K562 (cell line): ENCODE measurements at regions not wholly inside any gene's neighbourhood (a gene's known extent, or its start where the extent isn't known, plus 50 kb on each side); places are given as distances from the start of the nearest gene placed in this dataset.

ENCODE experiments used
- ATAC-seq: fragments of 200-7000 bp; cut with Tn5 transposase; 3 replicates; pipeline ENCODE4 v1.9.1; 2020; ENCODE audit warnings: moderate library complexity
- BruUV-seq: library from RNA; stranded (reverse); fragments of 400-500 nt; replicated peaks from 2 replicates; lab custom pipeline; 2021; lab: Mats Ljungman, UMichigan
- CTCF ChIA-PET: fragments of 300-600 bp; formaldehyde crosslinking; extraction: SDS; loops from one replicate; lab custom pipeline; 2021; ENCODE audit warnings: low intra/inter-chr PET ratio; lab: Yijun Ruan, JAX
- POLR2A ChIA-PET: fragments of 300-600, 350-650 bp; sonication (Branson Sonifier 250); formaldehyde crosslinking; extraction: SDS; loops from one replicate; lab custom pipeline; 2021; ENCODE audit warnings: antibody characterized with exemption, inconsistent platforms; lab: Yijun Ruan, JAX
- DNase-seq, 4 experiments: peaks; one replicate each; pipeline versions ENCODE4 v3.0.0 to v3.0.0-alpha.2; 2011 to 2018; ENCODE audit warnings: low spot score in 3 of 4, mixed read lengths in 3 of 4; ENCODE audit errors: extremely low read depth in 1 of 4
- FAIRE-seq: peaks from 2 replicates; lab custom pipeline; 2011; peaks lifted over from hg19 to GRCh38; lab: Jason Lieb, UNC
- H2AFZ ChIP-seq: 2 replicates; pipeline ENCODE4 v1.6.0; 2011; ENCODE audit warnings: low read depth, low read length, control low read depth, inconsistent platforms
- H3K27ac ChIP-seq: fragments of 200-600 bp; 3 replicates; pipeline ENCODE4 v1.8.0; 2011; ENCODE audit warnings: low read depth, mild to moderate bottlenecking, control low read depth, inconsistent platforms, low read length, moderate library complexity, mixed read lengths; ENCODE audit errors: extremely low read depth
- H3K27me3 ChIP-seq, 2 experiments: fragments of 300-600 bp in 1 of 2; 2 replicates in 1 of 2; 3 replicates in 1 of 2; pipeline versions ENCODE4 v1.6.0 to v1.8.0; 2011; ENCODE audit warnings: inconsistent platforms in 2 of 2, low read length in 2 of 2, mild to moderate bottlenecking in 1 of 2, mixed read lengths in 1 of 2, moderate library complexity in 1 of 2; ENCODE audit not compliant: control insufficient read depth in 2 of 2, insufficient read depth in 2 of 2
- H3K36me3 ChIP-seq: fragments of 300-600 bp; 3 replicates; pipeline ENCODE4 v1.8.0; 2011; ENCODE audit warnings: mild to moderate bottlenecking, low read length, inconsistent platforms; ENCODE audit not compliant: control insufficient read depth, insufficient read depth
- H3K4me1 ChIP-seq, 2 experiments: fragments of 200-600 bp in 1 of 2; replicated peaks in 1 of 2; 2 replicates in 1 of 2; 3 replicates in 1 of 2; pipeline versions ENCODE4 v1.5.1 to v1.8.0; 2011; ENCODE audit warnings: inconsistent platforms in 2 of 2, low read length in 2 of 2, mild to moderate bottlenecking in 1 of 2, mixed read lengths in 1 of 2, moderate library complexity in 1 of 2; ENCODE audit not compliant: control insufficient read depth in 2 of 2, insufficient read depth in 2 of 2
- H3K4me2 ChIP-seq: 2 replicates; pipeline ENCODE4 v1.6.1; 2011; ENCODE audit warnings: low read length, control low read depth, inconsistent platforms, mixed read lengths; ENCODE audit not compliant: insufficient read depth
- H3K4me3 ChIP-seq: fragments of 200-600 bp; sonication (generic), shearing (Covaris generic); 2 replicates; pipeline ENCODE4 v1.5.1; 2016; ENCODE audit warnings: control low read depth, inconsistent platforms
- H3K79me2 ChIP-seq: fragments of 200-600 bp; 3 replicates; pipeline ENCODE4 v1.8.0; 2011; ENCODE audit warnings: low read length, inconsistent platforms; ENCODE audit not compliant: control insufficient read depth, insufficient read depth
- H3K9ac ChIP-seq, 2 experiments: 2 replicates each; pipeline versions ENCODE4 v1.6.0 to v1.6.1; 2011; ENCODE audit warnings: low read depth in 2 of 2, low read length in 2 of 2, control low read depth in 1 of 2, inconsistent platforms in 1 of 2, mild to moderate bottlenecking in 1 of 2, mixed read lengths in 1 of 2; ENCODE audit not compliant: insufficient read depth in 1 of 2
- H3K9me1 ChIP-seq: one replicate; pipeline ENCODE4 v1.6.0; 2011; ENCODE audit warnings: inconsistent platforms, mild to moderate bottlenecking, low read length, moderate library complexity; ENCODE audit not compliant: control insufficient read depth, insufficient read depth
- H3K9me3 ChIP-seq: replicated peaks from 2 replicates; pipeline ENCODE4 v1.5.1; 2011; ENCODE audit warnings: low read depth, low read length, inconsistent platforms; ENCODE audit not compliant: control insufficient read depth, insufficient read depth
- H4K20me1 ChIP-seq: replicated peaks from 2 replicates; pipeline ENCODE4 v1.6.1; 2011; ENCODE audit warnings: low read length, inconsistent platforms, mixed read lengths; ENCODE audit not compliant: control insufficient read depth, insufficient read depth
- DMBX1 ChIP-seq: fragments of 250-450 bp; sonication (Bioruptor Pico); IDR thresholded peaks from 2 replicates; pipeline ENCODE4 v1.8.0; 2022; ENCODE audit warnings: inconsistent platforms, mild to moderate bottlenecking, moderate library complexity, borderline replicate concordance
- FOXJ3 ChIP-seq: sonication (generic); formaldehyde crosslinking; IDR thresholded peaks from 2 replicates; pipeline ENCODE4 v1.4.0; 2020; ENCODE audit warnings: mild to moderate bottlenecking, missing genetic modification reagents
- HDGF ChIP-seq: fragments of 450-650 bp; IDR thresholded peaks from 2 replicates; pipeline ENCODE4 v1.6.1; 2016
- HMG20B ChIP-seq: fragments of 250-450 bp; sonication (Bioruptor Pico); IDR thresholded peaks from 2 replicates; pipeline ENCODE4 v1.5.0; 2021; ENCODE audit warnings: mild to moderate bottlenecking
- NFE2L1 ChIP-seq: fragments of 450-650 bp; IDR thresholded peaks from 2 replicates; pipeline ENCODE4 v1.6.1; 2016; ENCODE audit warnings: missing genetic modification characterization, low read depth, mild to moderate bottlenecking, missing compliant biosample characterization, moderate library complexity, borderline replicate concordance
- NR1H2 ChIP-seq: sonication (generic); formaldehyde crosslinking; IDR thresholded peaks from 2 replicates; pipeline ENCODE4 v1.4.0; 2020; ENCODE audit warnings: mild to moderate bottlenecking, missing genetic modification reagents
- RHOXF2B ChIP-seq: fragments of 250-450 bp; sonication (Bioruptor Pico); conservative IDR thresholded peaks from 2 replicates; pipeline ENCODE4 v1.5.1; 2021
- RREB1 ChIP-seq: fragments of 250-450 bp; sonication (Bioruptor Pico); IDR thresholded peaks from 2 replicates; pipeline ENCODE4 v1.4.0; 2020
- SIRT6 ChIP-seq: IDR thresholded peaks from one replicate; pipeline ENCODE4 v1.6.1; 2012; ENCODE audit warnings: low read depth, mild to moderate bottlenecking, control low read depth, inconsistent platforms, low read length, moderate library complexity
- TSC22D4 ChIP-seq: fragments of 450-650 bp; IDR thresholded peaks from 2 replicates; pipeline ENCODE4 v1.6.1; 2016; ENCODE audit warnings: missing genetic modification characterization, missing biosample characterization, control low read depth
- YBX1 ChIP-seq: fragments of 450-650 bp; IDR thresholded peaks from 2 replicates; pipeline ENCODE4 v1.7.1; 2016; ENCODE audit warnings: mild to moderate bottlenecking
- ZNF511 ChIP-seq: sonication (generic); formaldehyde crosslinking; IDR thresholded peaks from 2 replicates; pipeline ENCODE4 v1.8.0; 2022; ENCODE audit warnings: mild to moderate bottlenecking, missing genetic modification reagents
- WGBS: fragments of 100-300 bp; shearing (Covaris generic); methylation state at CpG from one replicate; pipeline ENCODE4 v1.1.6; 2016; ENCODE audit warnings: low coverage, mixed read lengths; ENCODE audit not compliant: insufficient coverage; ENCODE audit errors: missing lambda C conversion rate; 5-methylcytosine and 5-hydroxymethylcytosine counted together
- in situ Hi-C: fragments of 300-500 bp; cut with MboI; formaldehyde crosslinking; loops from 4 replicates; pipeline ENCODE4 v1.15.0; 2018; ENCODE audit warnings: inconsistent platforms, mixed read lengths
- intact Hi-C: fragments of 100-400 bp; cut with micrococcal nuclease; formaldehyde crosslinking; loops from 2 replicates; pipeline ENCODE4 v1.14.2; 2022

- H3K27me3 ChIP-seq = peaks cover 8 to 17% of the 10 kb centered on the region in 2 experiments; a peak in 4 of 5 replicates
- 0% methylated on average over 4 of the region's 4 CpGs for whole genome bisulfite sequencing
- BruUV-seq = no TSS peak
- H2AFZ ChIP-seq = no peak overlapping the region
- H3K79me2 ChIP-seq = no peaks in the 10 kb centered on the region
- no peak for DNase-seq
- H3K27ac ChIP-seq = no peak overlapping the region
- H3K4me3 ChIP-seq = no peak overlapping the region
- CTCF ChIA-PET = no interaction called here
- no peaks in the 10 kb centered on the region for H3K36me3 ChIP-seq
- no peaks in the 10 kb centered on the region for H3K4me1 ChIP-seq
- no peak overlapping the region for H3K4me2 ChIP-seq
- in situ Hi-C loops = no loop called here
- intact Hi-C loops = no loop called here
- TF ChIP-seq NR1H2 (CRISPR knock-in tag) = no peak
- no peak for TF ChIP-seq HMG20B (CRISPR knock-in tag)
- no peak for TF ChIP-seq YBX1
- TF ChIP-seq RREB1 (CRISPR knock-in tag) = no peak
- TF ChIP-seq HDGF = no peak
- TF ChIP-seq DMBX1 (CRISPR knock-in tag) = no peak
- no peak for TF ChIP-seq SIRT6
- TF ChIP-seq RHOXF2B = no peak
- TF ChIP-seq TSC22D4 = no peak
- no peak for TF ChIP-seq ZNF511
- TF ChIP-seq FOXJ3 (CRISPR knock-in tag) = no peak
- TF ChIP-seq NFE2L1 = no peak
- TF ChIP-seq, all 486 proteins: peak for 0
- Histone ChIP-seq H3K9me3 (no peaks in the 10 kb centered on the region), H3K9ac (no peak overlapping the region), H3K9me1 (no peaks in the 10 kb centered on the region), H4K20me1 (no peaks in the 10 kb centered on the region)
- ATAC-seq = no peak
- FAIRE-seq = no peak
- POLR2A ChIA-PET = no interaction called here
Observed at GRCh38 chr2:206218156-206218555, 56.3 kb upstream of the ZDBF2 start.
